ENCODE measurements at regions not wholly inside any gene's neighbourhood (a gene's known extent, or its start where the extent isn't known, plus 50 kb on each side); places are given as distances from the start of the nearest gene placed in this dataset.

- no peak for DNase-seq (ENCODE audit: low spot score)
- H3K9me3 Mint-ChIP-seq (ENCODE audit: low read depth) = no peaks in the 10 kb centered on the region
Measured at GRCh38 chr18:44599412-44599811, 81.3 kb upstream of the SETBP1 start.

DNA sequence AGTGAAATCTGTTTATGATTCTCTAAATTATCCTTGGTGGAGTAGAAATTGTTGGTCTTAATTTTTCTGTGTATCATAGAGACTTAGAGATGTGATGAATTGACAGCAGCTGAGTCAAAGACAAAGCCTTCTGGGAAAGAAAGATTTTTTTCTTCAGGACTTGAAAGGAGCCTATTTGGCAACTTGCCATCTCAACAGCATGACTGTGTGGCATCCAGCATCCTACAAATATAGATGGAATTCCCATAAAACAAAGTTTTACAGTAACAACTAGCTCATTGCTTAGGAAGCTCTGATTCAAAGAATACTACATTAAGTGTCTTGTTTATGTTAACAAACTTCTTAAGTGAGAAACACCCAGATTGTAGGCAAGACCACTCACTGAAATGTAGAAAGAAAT is 79.2 kb upstream of the SETBP1 start:
- Mint-ChIP-seq H3K9me3 (ENCODE audit: low read depth) (no peaks in the 10 kb centered on the region), H3K4me3 (ENCODE audit: unreplicated experiment) (no peak overlapping the region), H3K36me3 (ENCODE audit: low read depth) (no peaks in the 10 kb centered on the region), H3K27me3 (ENCODE audit: low read depth) (no peaks in the 10 kb centered on the region), H3K27ac (ENCODE audit: unreplicated experiment) (peak overlapping the region; percentile 55), H3K4me1 (ENCODE audit: low read depth) (peaks cover 70% of the 10 kb centered on the region)
- TF ChIP-seq, protein P1, sequence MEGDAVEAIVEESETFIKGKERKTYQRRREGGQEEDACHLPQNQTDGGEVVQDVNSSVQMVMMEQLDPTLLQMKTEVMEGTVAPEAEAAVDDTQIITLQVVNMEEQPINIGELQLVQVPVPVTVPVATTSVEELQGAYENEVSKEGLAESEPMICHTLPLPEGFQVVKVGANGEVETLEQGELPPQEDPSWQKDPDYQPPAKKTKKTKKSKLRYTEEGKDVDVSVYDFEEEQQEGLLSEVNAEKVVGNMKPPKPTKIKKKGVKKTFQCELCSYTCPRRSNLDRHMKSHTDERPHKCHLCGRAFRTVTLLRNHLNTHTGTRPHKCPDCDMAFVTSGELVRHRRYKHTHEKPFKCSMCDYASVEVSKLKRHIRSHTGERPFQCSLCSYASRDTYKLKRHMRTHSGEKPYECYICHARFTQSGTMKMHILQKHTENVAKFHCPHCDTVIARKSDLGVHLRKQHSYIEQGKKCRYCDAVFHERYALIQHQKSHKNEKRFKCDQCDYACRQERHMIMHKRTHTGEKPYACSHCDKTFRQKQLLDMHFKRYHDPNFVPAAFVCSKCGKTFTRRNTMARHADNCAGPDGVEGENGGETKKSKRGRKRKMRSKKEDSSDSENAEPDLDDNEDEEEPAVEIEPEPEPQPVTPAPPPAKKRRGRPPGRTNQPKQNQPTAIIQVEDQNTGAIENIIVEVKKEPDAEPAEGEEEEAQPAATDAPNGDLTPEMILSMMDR (IDR thresholded peaks at IDR 0.05) = no peak
- no peak for DNase-seq (ENCODE audit: low spot score)

More at GRCh38 chr18:44599412-44599811, 81.3 kb upstream of the SETBP1 start:
- Mint-ChIP-seq H3K36me3 (ENCODE audit: low read depth) (no peaks in the 10 kb centered on the region), H3K4me1 (ENCODE audit: low read depth) (peaks cover 75% of the 10 kb centered on the region), H3K4me3 (ENCODE audit: unreplicated experiment) (no peak overlapping the region), H3K27ac (ENCODE audit: unreplicated experiment) (peak overlapping the region; percentile 74), H3K27me3 (ENCODE audit: low read depth) (no peaks in the 10 kb centered on the region)
- TF ChIP-seq, protein P1 (IDR thresholded peaks at IDR 0.05) = no peak

- TF ChIP-seq, protein P1 (IDR thresholded peaks at IDR 0.05) = no peak
- no peaks in the 10 kb centered on the region for H3K27me3 Mint-ChIP-seq (ENCODE audit: low read depth)
- no peak for DNase-seq (ENCODE audit: low spot score)
- H3K27ac Mint-ChIP-seq (ENCODE audit: unreplicated experiment) = peak overlapping the region; percentile 70
- H3K4me1 Mint-ChIP-seq (ENCODE audit: low read depth) = peaks cover 62% of the 10 kb centered on the region
- H3K36me3 Mint-ChIP-seq (ENCODE audit: low read depth) = no peaks in the 10 kb centered on the region
- no peak overlapping the region for H3K4me3 Mint-ChIP-seq (ENCODE audit: unreplicated experiment)
- H3K9me3 Mint-ChIP-seq (ENCODE audit: low read depth) = no peaks in the 10 kb centered on the region
Measured at GRCh38 chr18:44602380-44602779, 78.3 kb upstream of the SETBP1 start.

- DNase-seq (ENCODE audit: low spot score) = no peak
- Mint-ChIP-seq H3K27me3 (ENCODE audit: low read depth) (no peaks in the 10 kb centered on the region), H3K9me3 (ENCODE audit: low read depth) (no peaks in the 10 kb centered on the region), H3K27ac (ENCODE audit: unreplicated experiment) (peak overlapping the region; percentile 70), H3K36me3 (ENCODE audit: low read depth) (no peaks in the 10 kb centered on the region), H3K4me1 (ENCODE audit: low read depth) (peaks cover 57% of the 10 kb centered on the region), H3K4me3 (ENCODE audit: unreplicated experiment) (no peak overlapping the region)
- TF ChIP-seq, protein P1 (IDR thresholded peaks at IDR 0.05) = no peak
Measured at GRCh38 chr18:44602845-44603244, 77.8 kb upstream of the SETBP1 start.

DNA sequence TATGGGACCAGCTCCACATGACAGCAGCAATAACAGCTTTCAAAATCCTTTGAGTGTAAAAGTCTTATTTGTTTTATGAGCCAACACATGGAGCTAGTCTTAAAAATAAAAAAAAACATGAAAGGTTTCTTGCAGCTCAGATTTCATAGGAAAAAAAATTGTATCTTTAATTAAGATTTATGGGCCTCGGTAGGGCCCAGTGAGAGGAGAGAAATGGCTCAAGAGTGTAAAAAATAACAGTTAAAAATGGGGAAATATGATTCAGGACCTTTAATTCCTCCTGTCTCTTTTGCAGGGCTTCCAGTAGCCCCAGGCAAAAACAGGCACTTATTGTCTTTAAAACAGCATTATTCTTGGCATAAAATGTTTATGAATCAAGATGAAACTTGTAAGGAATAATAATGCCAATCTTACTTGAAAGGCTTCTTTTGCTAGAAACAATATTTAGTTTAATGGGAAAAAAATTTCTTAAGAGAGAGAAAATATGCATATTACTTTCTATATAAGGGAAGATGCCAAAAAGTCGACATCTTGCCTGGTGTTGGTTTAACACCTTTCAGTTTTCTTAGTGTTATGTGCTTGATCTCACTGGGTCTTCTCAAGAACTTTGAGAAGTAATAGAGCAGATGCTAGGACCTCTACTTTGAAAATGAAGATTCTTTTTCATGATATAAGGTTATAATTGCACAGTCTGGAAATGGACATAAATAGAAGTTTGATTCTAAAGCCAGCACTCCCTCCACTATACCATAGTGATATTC is 71.3 kb upstream of the SETBP1 start:
- TF ChIP-seq, protein P1 (IDR thresholded peaks at IDR 0.05) = no peak
- Mint-ChIP-seq H3K36me3 (ENCODE audit: low read depth) (no peaks in the 10 kb centered on the region), H3K4me3 (ENCODE audit: unreplicated experiment) (no peak overlapping the region), H3K27me3 (ENCODE audit: low read depth) (no peaks in the 10 kb centered on the region), H3K27ac (ENCODE audit: unreplicated experiment) (no peak overlapping the region), H3K9me3 (ENCODE audit: low read depth) (no peaks in the 10 kb centered on the region), H3K4me1 (ENCODE audit: low read depth) (peaks cover 18% of the 10 kb centered on the region)
- DNase-seq (ENCODE audit: low spot score) = no peak

Data from chondrocyte (in vitro differentiated cells).